ENCODE measurements at regions not wholly inside any gene's neighbourhood (a gene's known extent, or its start where the extent isn't known, plus 50 kb on each side); places are given as distances from the start of the nearest gene placed in this dataset.

- TF ChIP-seq CTCF (IDR thresholded peaks at IDR 0.05; ENCODE audit: poor library complexity, severe bottlenecking), result no peak
- Histone ChIP-seq H3K36me3 (ENCODE audit: low read depth) (no peaks in the 10 kb centered on the region), H3K4me3 (ENCODE audit: severe bottlenecking) (no peak overlapping the region), H3K9me3 (ENCODE audit: severe bottlenecking) (no peaks in the 10 kb centered on the region), H3K4me1 (ENCODE audit: insufficient read depth, poor library complexity, severe bottlenecking) (no peaks in the 10 kb centered on the region), H3K27ac (ENCODE audit: poor library complexity, severe bottlenecking) (no peak overlapping the region), H3K27me3 (ENCODE audit: insufficient read depth, poor library complexity, severe bottlenecking) (no peaks in the 10 kb centered on the region)
- no peak for ATAC-seq (ENCODE audit: low read depth)
- no peak for DNase-seq (ENCODE audit: low spot score)
These were observed 103.6 kb upstream of the PTGFR start for GRCh38 chr1:78387201-78387600.

- H3K4me1 ChIP-seq (ENCODE audit: insufficient read depth, poor library complexity, severe bottlenecking), result no peaks in the 10 kb centered on the region
- no peak overlapping the region for H3K4me3 ChIP-seq (ENCODE audit: severe bottlenecking)
- no peaks in the 10 kb centered on the region for H3K9me3 ChIP-seq (ENCODE audit: severe bottlenecking)
- DNase-seq (ENCODE audit: low spot score) (no peak), ATAC-seq (ENCODE audit: low read depth) (no peak)
- no peaks in the 10 kb centered on the region for H3K36me3 ChIP-seq (ENCODE audit: low read depth)
- H3K27me3 ChIP-seq (ENCODE audit: insufficient read depth, poor library complexity, severe bottlenecking), result no peaks in the 10 kb centered on the region
- TF ChIP-seq CTCF (IDR thresholded peaks at IDR 0.05; ENCODE audit: poor library complexity, severe bottlenecking), result no peak
- no peak overlapping the region for H3K27ac ChIP-seq (ENCODE audit: poor library complexity, severe bottlenecking)
These were observed 102.9 kb upstream of the PTGFR start for GRCh38 chr1:78387871-78388270.

GRCh38 chr1:78388275-78388674 is 102.5 kb upstream of the PTGFR start:
- no peak overlapping the region for H3K27ac ChIP-seq (ENCODE audit: poor library complexity, severe bottlenecking)
- no peaks in the 10 kb centered on the region for H3K4me1 ChIP-seq (ENCODE audit: insufficient read depth, poor library complexity, severe bottlenecking)
- ATAC-seq (ENCODE audit: low read depth) (no peak), DNase-seq (ENCODE audit: low spot score) (no peak)
- no peak overlapping the region for H3K4me3 ChIP-seq (ENCODE audit: severe bottlenecking)
- no peaks in the 10 kb centered on the region for H3K9me3 ChIP-seq (ENCODE audit: severe bottlenecking)
- H3K36me3 ChIP-seq (ENCODE audit: low read depth), result no peaks in the 10 kb centered on the region
- no peaks in the 10 kb centered on the region for H3K27me3 ChIP-seq (ENCODE audit: insufficient read depth, poor library complexity, severe bottlenecking)
- no peak for TF ChIP-seq CTCF (IDR thresholded peaks at IDR 0.05; ENCODE audit: poor library complexity, severe bottlenecking)

GRCh38 chr1:78401148-78401547 is 89.6 kb upstream of the PTGFR start:
- Histone ChIP-seq H3K36me3 (ENCODE audit: low read depth) (no peaks in the 10 kb centered on the region), H3K27ac (ENCODE audit: poor library complexity, severe bottlenecking) (no peak overlapping the region), H3K9me3 (ENCODE audit: severe bottlenecking) (no peaks in the 10 kb centered on the region), H3K27me3 (ENCODE audit: insufficient read depth, poor library complexity, severe bottlenecking) (no peaks in the 10 kb centered on the region), H3K4me3 (ENCODE audit: severe bottlenecking) (no peak overlapping the region), H3K4me1 (ENCODE audit: insufficient read depth, poor library complexity, severe bottlenecking) (no peaks in the 10 kb centered on the region)
- DNase-seq (ENCODE audit: low spot score) (no peak), ATAC-seq (ENCODE audit: low read depth) (no peak)
- TF ChIP-seq CTCF (IDR thresholded peaks at IDR 0.05; ENCODE audit: poor library complexity, severe bottlenecking), result no peak

GRCh38 chr1:78408192-78408591 is 82.6 kb upstream of the PTGFR start:
- DNase-seq (ENCODE audit: low spot score) (no peak), ATAC-seq (ENCODE audit: low read depth) (no peak)
- Histone ChIP-seq H3K27me3 (ENCODE audit: insufficient read depth, poor library complexity, severe bottlenecking) (no peaks in the 10 kb centered on the region), H3K36me3 (ENCODE audit: low read depth) (no peaks in the 10 kb centered on the region), H3K9me3 (ENCODE audit: severe bottlenecking) (peaks cover 10% of the 10 kb centered on the region), H3K27ac (ENCODE audit: poor library complexity, severe bottlenecking) (no peak overlapping the region), H3K4me1 (ENCODE audit: insufficient read depth, poor library complexity, severe bottlenecking) (no peaks in the 10 kb centered on the region), H3K4me3 (ENCODE audit: severe bottlenecking) (no peak overlapping the region)
- TF ChIP-seq CTCF (IDR thresholded peaks at IDR 0.05; ENCODE audit: poor library complexity, severe bottlenecking), result no peak
